ENCODE measurements at regions not wholly inside any gene's neighbourhood (a gene's known extent, or its start where the extent isn't known, plus 50 kb on each side); places are given as distances from the start of the nearest gene placed in this dataset.

DNA sequence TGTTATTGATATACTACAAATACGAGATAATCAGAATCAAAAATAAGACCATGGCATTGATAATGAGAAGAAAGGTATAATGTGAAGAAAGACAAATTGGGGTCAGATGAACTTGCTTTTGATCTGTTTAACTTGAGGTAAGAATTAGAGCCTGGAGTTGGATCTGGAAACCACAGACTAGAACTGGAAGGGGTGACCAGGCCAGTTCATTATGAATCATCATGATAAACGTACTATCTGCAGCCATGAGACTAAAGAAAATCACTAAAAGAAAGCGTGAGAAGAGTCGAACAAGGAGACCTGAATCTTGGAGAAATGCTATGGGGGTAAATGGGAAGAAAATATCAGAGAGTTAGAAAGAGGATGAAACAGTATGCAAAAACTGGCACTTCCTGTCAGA lies 967.5 kb downstream of the NR2F1-AS1 start:
- H3K4me2 ChIP-seq (ENCODE audit: control insufficient read depth, insufficient read depth): no peak overlapping the region
- no peaks in the 10 kb centered on the region for H3K79me2 ChIP-seq (ENCODE audit: control insufficient read depth, insufficient read depth, low read length)
- no peak for TF ChIP-seq NFYA (IDR thresholded peaks at IDR 0.05; ENCODE audit: borderline replicate concordance, low read depth, low read length)
- TF ChIP-seq, protein P1, sequence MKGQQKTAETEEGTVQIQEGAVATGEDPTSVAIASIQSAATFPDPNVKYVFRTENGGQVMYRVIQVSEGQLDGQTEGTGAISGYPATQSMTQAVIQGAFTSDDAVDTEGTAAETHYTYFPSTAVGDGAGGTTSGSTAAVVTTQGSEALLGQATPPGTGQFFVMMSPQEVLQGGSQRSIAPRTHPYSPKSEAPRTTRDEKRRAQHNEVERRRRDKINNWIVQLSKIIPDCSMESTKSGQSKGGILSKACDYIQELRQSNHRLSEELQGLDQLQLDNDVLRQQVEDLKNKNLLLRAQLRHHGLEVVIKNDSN (IDR thresholded peaks at IDR 0.05; ENCODE audit: borderline replicate concordance, extremely low read length, insufficient read depth, low read depth, low read length): no peak
- TF ChIP-seq, protein P2, sequence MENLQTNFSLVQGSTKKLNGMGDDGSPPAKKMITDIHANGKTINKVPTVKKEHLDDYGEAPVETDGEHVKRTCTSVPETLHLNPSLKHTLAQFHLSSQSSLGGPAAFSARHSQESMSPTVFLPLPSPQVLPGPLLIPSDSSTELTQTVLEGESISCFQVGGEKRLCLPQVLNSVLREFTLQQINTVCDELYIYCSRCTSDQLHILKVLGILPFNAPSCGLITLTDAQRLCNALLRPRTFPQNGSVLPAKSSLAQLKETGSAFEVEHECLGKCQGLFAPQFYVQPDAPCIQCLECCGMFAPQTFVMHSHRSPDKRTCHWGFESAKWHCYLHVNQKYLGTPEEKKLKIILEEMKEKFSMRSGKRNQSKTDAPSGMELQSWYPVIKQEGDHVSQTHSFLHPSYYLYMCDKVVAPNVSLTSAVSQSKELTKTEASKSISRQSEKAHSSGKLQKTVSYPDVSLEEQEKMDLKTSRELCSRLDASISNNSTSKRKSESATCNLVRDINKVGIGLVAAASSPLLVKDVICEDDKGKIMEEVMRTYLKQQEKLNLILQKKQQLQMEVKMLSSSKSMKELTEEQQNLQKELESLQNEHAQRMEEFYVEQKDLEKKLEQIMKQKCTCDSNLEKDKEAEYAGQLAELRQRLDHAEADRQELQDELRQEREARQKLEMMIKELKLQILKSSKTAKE (IDR thresholded peaks at IDR 0.05; ENCODE audit: low read depth, poor library complexity, severe bottlenecking): no peak
- no peak for TF ChIP-seq YBX1 (IDR thresholded peaks at IDR 0.05)
- no peak for TF ChIP-seq MEF2B (IDR thresholded peaks at IDR 0.05; ENCODE audit: partially characterized antibody, poor library complexity, severe bottlenecking)
- no peak for TF ChIP-seq NR2C1 (IDR thresholded peaks at IDR 0.05)
- TF ChIP-seq POLR2A (IDR thresholded peaks at IDR 0.05; ENCODE audit: low read depth, low read length): no peak
- TF ChIP-seq ZNF207 (IDR thresholded peaks at IDR 0.05; ENCODE audit: borderline replicate concordance): no peak
- no peak for TF ChIP-seq HCFC1 (IDR thresholded peaks at IDR 0.05; ENCODE audit: low read length)
- TF ChIP-seq GATAD2B (conservative IDR thresholded peaks at IDR 0.05; ENCODE audit: low read depth): no peak
- TF ChIP-seq, protein P3, sequence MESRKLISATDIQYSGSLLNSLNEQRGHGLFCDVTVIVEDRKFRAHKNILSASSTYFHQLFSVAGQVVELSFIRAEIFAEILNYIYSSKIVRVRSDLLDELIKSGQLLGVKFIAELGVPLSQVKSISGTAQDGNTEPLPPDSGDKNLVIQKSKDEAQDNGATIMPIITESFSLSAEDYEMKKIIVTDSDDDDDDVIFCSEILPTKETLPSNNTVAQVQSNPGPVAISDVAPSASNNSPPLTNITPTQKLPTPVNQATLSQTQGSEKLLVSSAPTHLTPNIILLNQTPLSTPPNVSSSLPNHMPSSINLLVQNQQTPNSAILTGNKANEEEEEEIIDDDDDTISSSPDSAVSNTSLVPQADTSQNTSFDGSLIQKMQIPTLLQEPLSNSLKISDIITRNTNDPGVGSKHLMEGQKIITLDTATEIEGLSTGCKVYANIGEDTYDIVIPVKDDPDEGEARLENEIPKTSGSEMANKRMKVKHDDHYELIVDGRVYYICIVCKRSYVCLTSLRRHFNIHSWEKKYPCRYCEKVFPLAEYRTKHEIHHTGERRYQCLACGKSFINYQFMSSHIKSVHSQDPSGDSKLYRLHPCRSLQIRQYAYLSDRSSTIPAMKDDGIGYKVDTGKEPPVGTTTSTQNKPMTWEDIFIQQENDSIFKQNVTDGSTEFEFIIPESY (IDR thresholded peaks at IDR 0.05): no peak
- TF ChIP-seq, protein P4, sequence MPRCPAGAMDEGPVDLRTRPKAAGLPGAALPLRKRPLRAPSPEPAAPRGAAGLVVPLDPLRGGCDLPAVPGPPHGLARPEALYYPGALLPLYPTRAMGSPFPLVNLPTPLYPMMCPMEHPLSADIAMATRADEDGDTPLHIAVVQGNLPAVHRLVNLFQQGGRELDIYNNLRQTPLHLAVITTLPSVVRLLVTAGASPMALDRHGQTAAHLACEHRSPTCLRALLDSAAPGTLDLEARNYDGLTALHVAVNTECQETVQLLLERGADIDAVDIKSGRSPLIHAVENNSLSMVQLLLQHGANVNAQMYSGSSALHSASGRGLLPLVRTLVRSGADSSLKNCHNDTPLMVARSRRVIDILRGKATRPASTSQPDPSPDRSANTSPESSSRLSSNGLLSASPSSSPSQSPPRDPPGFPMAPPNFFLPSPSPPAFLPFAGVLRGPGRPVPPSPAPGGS (IDR thresholded peaks at IDR 0.05; ENCODE audit: borderline replicate concordance, insufficient read depth, low read depth, low read length, poor library complexity, severe bottlenecking): no peak
- TF ChIP-seq TCF3 (IDR thresholded peaks at IDR 0.05; ENCODE audit: borderline replicate concordance, insufficient read depth, low read depth, low read length): no peak
- no peak for TF ChIP-seq TARDBP (IDR thresholded peaks at IDR 0.05; ENCODE audit: borderline replicate concordance)
- TF ChIP-seq SMAD5 (IDR thresholded peaks at IDR 0.05; ENCODE audit: low read depth): no peak
- TF ChIP-seq RB1 (IDR thresholded peaks at IDR 0.05; ENCODE audit: borderline replicate concordance): no peak
- TF ChIP-seq KLF5 (IDR thresholded peaks at IDR 0.05; ENCODE audit: partially characterized antibody): no peak
- TF ChIP-seq, protein P5, sequence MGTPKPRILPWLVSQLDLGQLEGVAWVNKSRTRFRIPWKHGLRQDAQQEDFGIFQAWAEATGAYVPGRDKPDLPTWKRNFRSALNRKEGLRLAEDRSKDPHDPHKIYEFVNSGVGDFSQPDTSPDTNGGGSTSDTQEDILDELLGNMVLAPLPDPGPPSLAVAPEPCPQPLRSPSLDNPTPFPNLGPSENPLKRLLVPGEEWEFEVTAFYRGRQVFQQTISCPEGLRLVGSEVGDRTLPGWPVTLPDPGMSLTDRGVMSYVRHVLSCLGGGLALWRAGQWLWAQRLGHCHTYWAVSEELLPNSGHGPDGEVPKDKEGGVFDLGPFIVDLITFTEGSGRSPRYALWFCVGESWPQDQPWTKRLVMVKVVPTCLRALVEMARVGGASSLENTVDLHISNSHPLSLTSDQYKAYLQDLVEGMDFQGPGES (IDR thresholded peaks at IDR 0.05): no peak
- no peaks in the 10 kb centered on the region for H3K27me3 ChIP-seq (replicated peaks in 1 of 2; ENCODE audit: control insufficient read depth in 2 of 2, insufficient read depth in 2 of 2, low read length in 1 of 2)
- H3K27ac ChIP-seq (ENCODE audit: control insufficient read depth, insufficient read depth): no peak overlapping the region
- ChIA-PET CTCF (no interaction called here), RAD21 (ENCODE audit: unreplicated experiment) (no interaction called here), SMC1A (ENCODE audit: uncharacterized antibody, unreplicated experiment) (no interaction called here), POLR2A (no interaction called here)
- no peaks in the 10 kb centered on the region for H3K36me3 ChIP-seq (ENCODE audit: control insufficient read depth in 2 of 2, insufficient read depth in 2 of 2, low read length in 1 of 2)
- H3K4me3 ChIP-seq: no peak overlapping the region
- intact Hi-C loops (cut with micrococcal nuclease; ENCODE audit: unreplicated experiment) (no loop called here), in situ Hi-C loops (cut with MboI) (no loop called here)
- 17% methylated on average over 4 of the region's 4 CpGs for WGBS (ENCODE audit: insufficient coverage, insufficient replicate concordance, low lambda C conversion rate, missing lambda C conversion rate)
- H3K9me3 ChIP-seq (replicated peaks; ENCODE audit: control insufficient read depth, insufficient read depth, low read length): no peaks in the 10 kb centered on the region
- no peak overlapping the region for H2AFZ ChIP-seq (ENCODE audit: control insufficient read depth, low read depth, low read length)
- H4K20me1 ChIP-seq (ENCODE audit: control insufficient read depth, insufficient read depth): no peaks in the 10 kb centered on the region
- ATAC-seq (no peak), DNase-seq (ENCODE audit: low read depth, low spot score) (no peak), FAIRE-seq (no peak)
- no TSS peak for BruUV-seq (replicated peaks)
- H3K9ac ChIP-seq (ENCODE audit: control insufficient read depth, insufficient read depth, low read length): no peak overlapping the region
- no peaks in the 10 kb centered on the region for H3K4me1 ChIP-seq (ENCODE audit: control insufficient read depth, insufficient read depth, low read length)

Measured in GM12878 (cell line).